GM20000 (cell line): ENCODE measurements at regions not wholly inside any gene's neighbourhood (a gene's known extent, or its start where the extent isn't known, plus 50 kb on each side); places are given as distances from the start of the nearest gene placed in this dataset.

Experiments
- DNase-seq: peaks from one replicate; pipeline ENCODE4 v3.0.0; 2012; ENCODE audit warnings: low spot score
- CTCF ChIP-seq: IDR thresholded peaks from 2 replicates; pipeline ENCODE4 v1.5.1; 2012; ENCODE audit warnings: mild to moderate bottlenecking, control low read depth; ENCODE audit errors: extremely low read depth, missing control alignments

- no peak for TF ChIP-seq CTCF
- no peak for DNase-seq
Measured at GRCh38 chr3:29083676-29084075, 197.2 kb upstream of the RBMS3 start.

GRCh38 chr3:29088579-29088978 lies 192.3 kb upstream of the RBMS3 start:
- TF ChIP-seq CTCF: no peak
- no peak for DNase-seq

- no peak for DNase-seq
- no peak for TF ChIP-seq CTCF
Measured at GRCh38 chr3:29090912-29091597, 189.8 kb upstream of the RBMS3 start.

GRCh38 chr3:29091599-29092189 lies 189.2 kb upstream of the RBMS3 start:
- no peak for DNase-seq

GRCh38 chr3:29092348-29092747 lies 188.5 kb upstream of the RBMS3 start:
- no peak for DNase-seq
- TF ChIP-seq CTCF: no peak

More at GRCh38 chr3:29091599-29092189, 189.2 kb upstream of the RBMS3 start:
- TF ChIP-seq CTCF: no peak

- TF ChIP-seq CTCF: no peak
- DNase-seq: no peak
Measured at GRCh38 chr3:29099296-29099695, 181.6 kb upstream of the RBMS3 start.

GRCh38 chr3:29099775-29100174 lies 181.1 kb upstream of the RBMS3 start:
- no peak for TF ChIP-seq CTCF
- no peak for DNase-seq
